H1 (cell line): ENCODE measurements at regions not wholly inside any gene's neighbourhood (a gene's known extent, or its start where the extent isn't known, plus 50 kb on each side); places are given as distances from the start of the nearest gene placed in this dataset.

Experiments used
- CTCF ChIP-seq, 3 experiments: IDR thresholded peaks; 1 replicate in 2 of 3; 2 replicates in 1 of 3; pipeline versions ENCODE4 v1.5.1 to v1.6.1; 2011; ENCODE audit warnings: low read length in 3 of 3, mild to moderate bottlenecking in 3 of 3, inconsistent platforms in 2 of 3, low read depth in 1 of 3, moderate library complexity in 1 of 3; ENCODE audit not compliant: insufficient read depth in 1 of 3; ENCODE audit errors: control extremely low read depth in 1 of 3
- MAX ChIP-seq: IDR thresholded peaks from 2 replicates; pipeline ENCODE4 v1.6.1; 2012; ENCODE audit warnings: inconsistent platforms

GRCh38 chr2:128447538-128447995 is 128.9 kb upstream of the HS6ST1 start (continued):
- TF ChIP-seq CTCF (IDR thresholded peaks at IDR 0.05; ENCODE audit: control extremely low read depth in 1 of 3, insufficient read depth in 1 of 3, low read depth in 1 of 3, low read length in 3 of 3) (no peak), MAX (no peak)
